ENCODE measurements at regions not wholly inside any gene's neighbourhood (a gene's known extent, or its start where the extent isn't known, plus 50 kb on each side); places are given as distances from the start of the nearest gene placed in this dataset.
"Not testable (repeated sequence)": the region's sequence is repeated elsewhere in the genome, so short reads cannot be mapped to it uniquely, and the experiment has no call there.

GRCh38 chr10:6984971-6985370 is 404.9 kb upstream of the PRKCQ start:
- DNase-seq (ENCODE audit: low read depth), result no peak

GRCh38 chr10:6984016-6984415 is 403.9 kb upstream of the PRKCQ start:
- DNase-seq (ENCODE audit: low read depth), result not testable (repeated sequence)

- no peak for DNase-seq (ENCODE audit: low read depth)
These were observed 400.3 kb upstream of the PRKCQ start for GRCh38 chr10:6980353-6980752.

GRCh38 chr10:6979371-6979770 is 399.3 kb upstream of the PRKCQ start:
- no peak for DNase-seq (ENCODE audit: low read depth)

GRCh38 chr10:6978187-6978627 is 398.1 kb upstream of the PRKCQ start:
- DNase-seq (ENCODE audit: low read depth), result no peak

GRCh38 chr10:6977398-6978186 is 397.5 kb upstream of the PRKCQ start:
- DNase-seq (ENCODE audit: low read depth), result no peak

- DNase-seq (ENCODE audit: low read depth), result no peak
These were observed 393.8 kb upstream of the PRKCQ start for GRCh38 chr10:6973899-6974298.

- no peak for DNase-seq (ENCODE audit: low read depth)
These were observed 392.1 kb upstream of the PRKCQ start for GRCh38 chr10:6972226-6972625.

GRCh38 chr10:6969659-6970058 is 389.6 kb upstream of the PRKCQ start:
- DNase-seq (ENCODE audit: low read depth), result no peak

- DNase-seq (ENCODE audit: low read depth), result no peak
These were observed 384.5 kb upstream of the PRKCQ start for GRCh38 chr10:6964543-6964942.

GRCh38 chr10:6962576-6962975 is 382.5 kb upstream of the PRKCQ start:
- DNase-seq (ENCODE audit: low read depth), result no peak

- DNase-seq (ENCODE audit: low read depth), result no peak
These were observed 378.6 kb upstream of the PRKCQ start for GRCh38 chr10:6958711-6959110.

GRCh38 chr10:6958254-6958653 is 378.2 kb upstream of the PRKCQ start:
- DNase-seq (ENCODE audit: low read depth), result no peak

- DNase-seq (ENCODE audit: low read depth), result no peak
These were observed 377.8 kb upstream of the PRKCQ start for GRCh38 chr10:6957851-6958250.

GRCh38 chr10:6956562-6956961 is 376.5 kb upstream of the PRKCQ start:
- DNase-seq (ENCODE audit: low read depth), result no peak

- DNase-seq (ENCODE audit: low read depth), result peak; percentile 20
These were observed 373.3 kb upstream of the PRKCQ start for GRCh38 chr10:6953271-6953801.

GRCh38 chr10:6951732-6952131 is 371.7 kb upstream of the PRKCQ start:
- no peak for DNase-seq (ENCODE audit: low read depth)

GRCh38 chr10:6950133-6950532 is 370.1 kb upstream of the PRKCQ start:
- DNase-seq (ENCODE audit: low read depth), result no peak

GRCh38 chr10:6944436-6944835 is 364.4 kb upstream of the PRKCQ start:
- no peak for DNase-seq (ENCODE audit: low read depth)

GRCh38 chr10:6938384-6938783 is 358.3 kb upstream of the PRKCQ start:
- no peak for DNase-seq (ENCODE audit: low read depth)

GRCh38 chr10:6936931-6937330 is 356.9 kb upstream of the PRKCQ start:
- DNase-seq (ENCODE audit: low read depth), result no peak

- DNase-seq (ENCODE audit: low read depth), result no peak
These were observed 349.2 kb upstream of the PRKCQ start for GRCh38 chr10:6929148-6929830.

GRCh38 chr10:6928586-6928985 is 348.5 kb upstream of the PRKCQ start:
- no peak for DNase-seq (ENCODE audit: low read depth)
